KG1 (cell line): ENCODE measurements at regions not wholly inside any gene's neighbourhood (a gene's known extent, or its start where the extent isn't known, plus 50 kb on each side); places are given as distances from the start of the nearest gene placed in this dataset.

Source experiments
- DNase-seq: peaks from one replicate; lab custom pipeline; 2025; lab: John Stamatoyannopoulos, UW

DNA sequence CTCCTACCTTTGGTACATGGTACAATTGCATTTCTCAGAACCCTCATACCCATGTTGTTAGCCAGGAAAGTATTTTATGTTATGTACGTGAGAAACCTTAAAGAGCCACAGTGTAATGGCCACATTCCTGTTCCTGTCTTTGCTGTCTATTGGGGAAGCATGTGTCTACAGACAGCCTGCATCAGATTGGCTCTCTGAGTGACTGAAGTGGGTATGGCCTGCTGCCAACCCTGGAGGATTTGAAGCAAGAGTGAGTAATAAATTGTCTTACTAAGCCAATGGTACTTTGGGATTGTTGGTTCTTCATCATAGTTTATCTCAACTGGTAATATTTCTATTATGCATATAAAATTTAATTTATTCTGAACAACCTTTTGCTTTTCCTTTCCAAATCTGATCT lies 574.1 kb downstream of the LMO7 start:
- no peak for DNase-seq

DNA sequence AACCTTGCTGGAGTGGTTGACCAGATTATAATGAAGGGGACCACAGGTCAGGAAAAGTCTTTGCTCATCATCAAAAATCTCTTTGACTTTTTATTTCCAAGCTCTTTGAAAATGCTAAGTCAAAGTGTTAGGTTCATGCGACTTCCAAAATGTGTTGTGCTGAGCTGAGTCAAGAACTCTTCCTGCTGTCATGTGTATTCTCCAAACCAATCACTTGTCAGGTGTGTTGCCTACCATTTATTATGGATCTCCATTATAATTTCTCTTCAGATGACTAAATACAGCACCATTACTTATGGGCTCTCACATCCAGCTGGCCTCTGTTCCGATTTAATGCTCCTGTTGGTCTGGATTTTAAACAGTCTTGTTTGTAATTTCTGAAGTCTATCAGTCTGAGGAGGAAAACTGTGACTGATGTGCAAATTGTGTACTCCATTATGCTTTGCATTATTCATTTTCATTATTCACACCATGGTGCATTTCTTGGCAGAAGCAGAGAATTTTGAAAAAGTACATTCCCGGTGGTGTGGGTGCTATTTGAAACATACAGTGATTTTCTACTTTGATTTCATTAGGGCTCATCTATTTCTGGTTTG lies 562.5 kb downstream of the LMO7 start:
- DNase-seq: no peak

- no peak for DNase-seq
Measured at GRCh38 chr13:76189882-76190519, 553.9 kb downstream of the LMO7 start.

DNA sequence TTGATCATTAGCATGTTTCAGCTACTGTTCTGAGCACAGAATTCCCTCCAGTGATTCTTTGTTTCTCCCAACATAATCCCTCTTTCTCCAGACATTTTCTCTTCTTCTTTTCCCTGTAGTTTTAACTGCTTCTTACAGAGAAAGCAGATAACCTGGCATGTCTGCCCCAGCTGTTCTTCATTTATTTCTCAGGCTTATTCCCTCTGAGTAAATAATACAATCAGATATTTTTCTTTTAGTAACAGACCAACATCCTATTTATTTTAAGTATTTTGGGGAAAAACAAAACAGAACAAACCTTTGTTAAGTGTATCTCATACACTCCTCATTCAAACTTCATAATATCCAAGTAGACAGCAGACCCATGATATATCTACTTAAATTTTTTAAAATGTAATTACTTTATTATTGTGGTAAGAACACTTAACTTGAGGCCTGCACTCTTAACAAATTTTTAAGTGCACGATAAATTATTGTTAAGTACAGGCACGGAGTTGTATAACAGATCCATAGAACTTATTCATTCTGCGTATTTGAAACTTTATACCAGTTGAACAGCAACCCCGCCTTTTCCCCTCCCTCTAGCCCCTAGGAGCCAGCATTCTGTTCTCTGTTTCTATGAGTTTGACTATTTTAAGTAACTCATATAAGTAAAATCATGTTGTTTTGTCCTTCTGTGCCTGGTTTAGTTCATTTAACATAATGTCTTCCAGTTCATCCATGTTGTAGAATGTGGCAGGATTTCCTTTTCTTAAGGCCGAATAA lies 540.0 kb downstream of the LMO7 start:
- no peak for DNase-seq

- no peak for DNase-seq
Measured at GRCh38 chr13:76168661-76169060, 532.5 kb downstream of the LMO7 start.

DNA sequence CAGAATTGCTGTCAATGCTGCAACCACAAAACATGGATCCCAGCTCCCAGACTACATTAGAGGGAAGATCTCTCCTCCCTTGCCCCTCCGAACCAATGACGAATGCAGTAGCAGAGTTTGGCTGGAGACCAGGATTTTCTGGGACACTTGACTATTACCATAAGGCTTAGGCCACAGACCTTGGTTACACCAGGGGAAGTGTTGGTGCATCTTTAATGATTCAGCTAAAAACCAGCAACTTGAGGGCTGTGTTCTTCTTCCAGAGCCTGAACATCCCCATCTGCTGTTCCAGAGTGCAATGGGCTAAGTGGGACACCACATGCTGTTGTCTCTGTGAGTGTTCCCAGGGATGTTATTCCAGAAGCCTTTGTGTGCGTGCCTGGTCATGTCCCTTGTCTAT lies 528.2 kb downstream of the LMO7 start:
- DNase-seq: no peak

DNA sequence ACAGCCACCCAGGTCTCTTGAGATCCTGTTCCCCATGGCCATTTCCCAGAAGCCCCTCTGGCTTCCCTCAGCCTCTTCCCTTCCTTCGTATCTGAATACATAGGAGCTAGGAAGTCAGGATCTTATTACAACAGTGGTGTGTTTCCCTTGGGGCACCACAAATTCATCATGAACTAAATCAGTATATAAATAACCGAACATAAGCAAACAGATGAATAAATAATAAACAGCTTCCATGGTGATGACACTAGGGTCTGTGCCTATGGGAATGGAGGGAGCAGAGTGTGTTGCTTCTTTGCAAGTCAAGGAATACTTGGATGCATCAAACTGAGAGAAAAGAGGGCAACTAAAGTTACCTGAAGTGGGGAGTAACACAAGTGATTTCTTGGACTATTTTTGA lies 527.6 kb downstream of the LMO7 start:
- no peak for DNase-seq

DNA sequence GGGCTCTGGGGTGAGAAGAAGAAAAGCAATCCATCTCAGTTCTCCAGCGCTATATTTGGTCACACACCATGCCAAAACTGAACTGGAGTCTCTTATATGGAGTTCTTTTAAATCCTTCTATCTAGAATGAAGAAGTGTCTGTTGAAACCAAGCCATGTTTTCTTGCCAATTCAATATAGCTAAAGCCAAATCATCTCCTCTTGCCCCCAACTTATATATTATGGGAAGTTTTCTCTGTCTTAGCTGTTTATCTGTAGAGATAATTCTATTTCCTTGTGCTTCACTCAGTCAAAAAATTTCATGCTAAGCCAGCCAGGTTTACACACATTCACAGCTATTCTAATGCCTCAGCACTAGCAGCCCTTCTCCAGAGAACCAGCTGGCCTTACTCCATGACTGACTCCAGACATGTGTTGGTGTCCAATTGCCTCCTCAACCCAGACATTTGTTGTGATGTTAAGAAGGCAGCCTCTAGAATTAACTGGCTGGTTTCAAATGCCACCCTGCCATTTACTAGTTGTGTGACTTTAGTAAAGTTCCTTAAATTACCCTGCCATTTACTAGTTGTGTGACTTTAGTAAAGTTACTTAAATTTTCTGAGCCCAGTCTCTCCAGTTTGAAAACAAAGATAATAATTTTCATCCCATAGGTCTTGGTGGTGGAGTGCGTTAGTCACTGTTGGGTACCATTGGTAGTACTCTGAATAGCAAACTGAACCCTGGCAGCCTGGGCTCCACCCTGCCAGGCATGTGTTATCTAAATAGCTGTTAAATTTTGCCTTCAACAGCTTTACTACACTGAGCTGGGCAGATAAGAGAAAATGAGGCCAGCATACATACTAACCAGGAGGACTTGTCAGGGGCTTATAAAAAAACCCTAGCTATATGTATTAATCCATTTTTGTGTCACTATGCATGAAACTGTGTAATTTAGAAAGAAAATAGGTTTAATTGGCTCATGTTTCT lies 525.1 kb downstream of the LMO7 start:
- DNase-seq: no peak

DNA sequence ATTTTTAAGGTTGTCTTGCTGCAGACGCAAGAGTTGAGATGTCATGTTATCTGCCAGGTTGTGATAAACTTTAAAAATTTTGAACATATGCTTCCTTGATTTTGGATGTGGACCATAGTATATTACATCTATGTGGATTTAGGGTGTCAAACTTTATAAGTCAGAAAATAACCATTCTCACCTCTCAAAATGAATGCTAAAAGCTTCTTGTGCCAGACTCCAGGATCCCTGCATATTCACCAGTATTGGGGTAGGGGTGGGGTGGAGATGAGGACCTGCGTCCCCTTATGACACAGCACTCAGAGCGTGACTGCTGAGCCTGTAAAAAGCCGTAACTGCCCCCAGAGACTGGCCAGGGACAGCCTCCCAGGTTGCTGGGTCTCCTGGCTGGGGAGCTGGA lies 524.4 kb downstream of the LMO7 start:
- no peak for DNase-seq

- no peak for DNase-seq
Measured at GRCh38 chr13:76157926-76158325, 521.8 kb downstream of the LMO7 start.

- no peak for DNase-seq
Measured at GRCh38 chr13:76153239-76153638, 517.1 kb downstream of the LMO7 start.

GRCh38 chr13:76148926-76149325 lies 512.8 kb downstream of the LMO7 start:
- no peak for DNase-seq

- DNase-seq: no peak
Measured at GRCh38 chr13:76148374-76148773, 512.2 kb downstream of the LMO7 start.

GRCh38 chr13:76132532-76132931 lies 496.4 kb downstream of the LMO7 start:
- no peak for DNase-seq

DNA sequence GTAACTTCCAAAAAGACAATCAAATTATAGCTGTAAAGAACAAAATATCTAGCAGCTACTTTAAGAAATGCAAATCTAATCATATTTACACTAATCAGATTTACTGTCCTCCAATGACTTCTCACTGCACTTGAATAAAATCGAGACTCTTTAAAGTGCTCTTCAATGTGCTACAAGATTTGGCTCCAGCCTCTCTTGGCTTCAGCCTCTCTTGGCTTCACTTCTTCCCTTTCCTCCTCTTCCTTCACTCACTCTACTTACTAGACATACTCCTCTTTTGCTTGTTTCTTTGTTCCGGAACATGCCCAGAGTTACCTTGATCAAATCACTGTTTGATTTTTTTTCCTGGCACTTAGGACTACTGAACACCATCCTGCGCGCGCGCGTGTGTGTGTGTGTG lies 495.4 kb downstream of the LMO7 start:
- DNase-seq: no peak

DNA sequence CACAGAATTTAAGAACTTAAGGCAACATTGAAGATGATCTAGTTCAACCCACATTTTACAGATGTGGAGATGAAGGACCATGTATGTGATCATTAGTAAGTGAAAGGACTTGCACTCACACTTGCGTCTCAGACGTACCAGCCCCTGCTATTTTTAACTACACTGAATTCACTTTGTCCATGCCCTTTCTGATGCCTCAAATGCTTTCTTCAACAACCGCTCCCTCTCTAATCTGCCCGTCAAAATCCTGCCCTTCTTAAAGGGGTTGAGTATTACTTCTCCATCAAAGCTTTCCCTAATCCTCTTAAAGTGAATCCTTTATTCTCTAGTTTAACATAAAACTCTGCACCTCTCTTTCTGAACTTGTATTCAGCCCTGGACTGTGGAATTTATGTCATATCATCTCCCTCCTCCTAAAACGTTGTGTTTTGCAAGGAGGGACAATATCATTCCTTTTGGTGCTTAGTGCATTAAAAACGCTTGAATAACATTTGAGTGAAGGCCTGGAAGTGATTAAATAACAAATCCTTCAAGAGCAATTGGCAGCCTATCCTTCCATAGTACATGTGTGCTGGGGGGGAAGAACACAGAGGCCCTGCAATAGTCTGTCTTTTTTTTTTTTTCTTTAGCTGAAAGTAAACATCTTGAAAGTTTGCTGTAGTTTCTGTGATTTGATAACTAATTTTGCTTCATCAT lies 493.3 kb downstream of the LMO7 start:
- DNase-seq: no peak

- DNase-seq: no peak
Measured at GRCh38 chr13:76127922-76128321, 491.8 kb downstream of the LMO7 start.

GRCh38 chr13:76123548-76123947 lies 487.4 kb downstream of the LMO7 start:
- DNase-seq: no peak

DNA sequence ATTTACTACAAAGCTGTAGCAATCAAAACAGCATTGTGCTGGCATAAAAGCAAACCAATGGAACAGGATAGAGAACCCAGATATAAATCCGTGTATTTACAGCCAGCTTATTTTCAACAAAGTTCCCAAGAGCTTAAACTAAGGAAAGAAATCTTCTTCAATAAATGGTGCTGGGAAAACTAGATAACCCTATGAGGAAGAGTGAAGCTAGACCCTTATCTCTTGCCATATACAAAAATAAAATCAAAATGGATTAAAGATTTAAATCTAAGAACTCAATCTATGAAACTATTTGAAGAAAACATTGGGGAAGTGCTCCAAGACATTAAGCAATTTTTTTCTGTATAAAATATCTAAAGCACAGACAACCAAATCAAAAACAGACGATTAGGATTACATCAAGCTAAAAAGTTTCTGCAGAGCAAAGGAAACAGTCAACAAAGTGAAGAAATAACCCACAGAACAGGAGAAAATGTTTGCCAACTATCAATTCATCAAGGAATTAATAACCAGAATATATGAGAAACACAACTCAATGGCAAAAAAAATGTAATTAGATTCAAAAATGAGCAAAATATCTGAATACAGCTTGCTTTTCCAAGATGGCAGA lies 480.7 kb downstream of the LMO7 start:
- no peak for DNase-seq

DNA sequence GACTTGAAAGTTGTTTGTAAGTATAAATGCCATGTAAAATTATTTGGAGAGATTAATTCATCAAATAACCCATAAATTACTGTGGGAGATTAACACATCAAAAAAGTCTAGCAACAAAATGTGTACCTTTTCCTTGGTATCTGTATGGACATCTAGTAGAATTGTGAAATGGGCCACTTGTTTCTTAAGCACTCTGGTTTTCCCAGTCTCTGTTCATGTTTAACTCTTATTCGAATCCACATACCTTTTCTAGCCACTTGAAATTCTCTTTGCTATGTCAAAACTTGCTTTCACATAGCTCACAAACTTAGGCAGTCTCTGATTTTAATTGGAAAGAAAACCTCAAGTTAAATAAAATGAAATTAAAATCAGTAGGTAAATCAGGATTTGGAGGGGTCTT lies 470.6 kb downstream of the LMO7 start:
- DNase-seq: no peak

- DNase-seq: no peak
Measured at GRCh38 chr13:76094645-76095044, 458.5 kb downstream of the LMO7 start.
